NCI-H2107 treated with DMSO at 0.1 percent for 48 hours (cell line): ENCODE measurements at regions not wholly inside any gene's neighbourhood (a gene's known extent, or its start where the extent isn't known, plus 50 kb on each side); places are given as distances from the start of the nearest gene placed in this dataset.
"Not testable (repeated sequence)": the region's sequence is repeated elsewhere in the genome, so short reads cannot be mapped to it uniquely, and the experiment has no call there.

ENCODE experiments used
- DNase-seq: peaks from one replicate; lab custom pipeline; 2025; ENCODE audit not compliant: unreplicated experiment; lab: John Stamatoyannopoulos, UW

GRCh38 chr6:131424475-131424874 lies 148.6 kb upstream of the ARG1 start:
- DNase-seq: no peak

- DNase-seq: no peak
These were observed 145.5 kb upstream of the ARG1 start for GRCh38 chr6:131427434-131428058.

- DNase-seq: no peak
These were observed 142.5 kb upstream of the ARG1 start for GRCh38 chr6:131430531-131430930.

GRCh38 chr6:131431718-131432117 lies 141.3 kb upstream of the ARG1 start:
- no peak for DNase-seq

- no peak for DNase-seq
These were observed 139.1 kb upstream of the ARG1 start for GRCh38 chr6:131433927-131434326.

- DNase-seq: no peak
These were observed 136.7 kb upstream of the ARG1 start for GRCh38 chr6:131436358-131436757.

GRCh38 chr6:131443014-131443413 lies 130.0 kb upstream of the ARG1 start:
- DNase-seq: no peak

GRCh38 chr6:131443514-131443913 lies 129.5 kb upstream of the ARG1 start:
- DNase-seq: no peak

- not testable (repeated sequence) for DNase-seq
These were observed 127.7 kb upstream of the ARG1 start for GRCh38 chr6:131445356-131445755.

GRCh38 chr6:131450861-131451260 lies 122.2 kb upstream of the ARG1 start:
- no peak for DNase-seq

- DNase-seq: peak; percentile 12
These were observed 121.5 kb upstream of the ARG1 start for GRCh38 chr6:131451321-131452144.

GRCh38 chr6:131453803-131454202 lies 119.2 kb upstream of the ARG1 start:
- no peak for DNase-seq

- DNase-seq: no peak
These were observed 116.5 kb upstream of the ARG1 start for GRCh38 chr6:131456565-131456964.

GRCh38 chr6:131459005-131459404 lies 114.0 kb upstream of the ARG1 start:
- no peak for DNase-seq

GRCh38 chr6:131460614-131461000 lies 112.4 kb upstream of the ARG1 start:
- DNase-seq: no peak

GRCh38 chr6:131469130-131469529 lies 103.9 kb upstream of the ARG1 start:
- DNase-seq: no peak

- no peak for DNase-seq
These were observed 102.5 kb upstream of the ARG1 start for GRCh38 chr6:131470534-131470933.

GRCh38 chr6:131471331-131471730 lies 101.7 kb upstream of the ARG1 start:
- no peak for DNase-seq

- not testable (repeated sequence) for DNase-seq
These were observed 99.7 kb upstream of the ARG1 start for GRCh38 chr6:131473303-131473702.

- DNase-seq: no peak
These were observed 96.7 kb upstream of the ARG1 start for GRCh38 chr6:131476362-131476761.

- DNase-seq: not testable (repeated sequence)
These were observed 94.2 kb upstream of the ARG1 start for GRCh38 chr6:131478740-131479211.

GRCh38 chr6:131486608-131487007 lies 86.4 kb upstream of the ARG1 start:
- DNase-seq: no peak
